ENCODE measurements at regions not wholly inside any gene's neighbourhood (a gene's known extent, or its start where the extent isn't known, plus 50 kb on each side); places are given as distances from the start of the nearest gene placed in this dataset.

DNA sequence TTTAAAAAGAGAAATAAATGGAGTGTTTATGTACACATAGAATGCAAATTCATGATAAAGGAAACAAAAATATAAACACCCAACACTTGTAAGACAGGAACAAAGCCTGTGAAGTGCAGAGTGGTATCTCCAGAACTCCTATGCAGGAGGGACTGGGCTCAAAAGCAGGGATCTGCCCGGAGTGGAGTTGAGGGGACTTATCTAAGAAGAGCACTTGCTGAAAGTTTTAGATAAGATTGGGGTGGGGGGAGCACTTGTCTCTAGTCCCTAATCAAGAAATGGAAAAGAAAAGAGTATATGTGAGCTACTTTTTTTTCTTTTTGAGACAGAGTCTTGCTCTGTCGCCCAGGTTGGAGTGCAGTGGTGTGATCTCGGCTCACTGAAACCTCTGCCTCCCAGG lies 840.4 kb downstream of the MAT2B start:
- H3K4me3 ChIP-seq (ENCODE audit: insufficient read depth, low read depth, low read length): no peak overlapping the region
- no peaks in the 10 kb centered on the region for H3K27me3 ChIP-seq (ENCODE audit: control insufficient read depth, insufficient read depth, low read length)
- no peak for DNase-seq
- no peaks in the 10 kb centered on the region for H3K36me3 ChIP-seq (replicated peaks; ENCODE audit: control insufficient read depth, insufficient read depth, low read length)

DNA sequence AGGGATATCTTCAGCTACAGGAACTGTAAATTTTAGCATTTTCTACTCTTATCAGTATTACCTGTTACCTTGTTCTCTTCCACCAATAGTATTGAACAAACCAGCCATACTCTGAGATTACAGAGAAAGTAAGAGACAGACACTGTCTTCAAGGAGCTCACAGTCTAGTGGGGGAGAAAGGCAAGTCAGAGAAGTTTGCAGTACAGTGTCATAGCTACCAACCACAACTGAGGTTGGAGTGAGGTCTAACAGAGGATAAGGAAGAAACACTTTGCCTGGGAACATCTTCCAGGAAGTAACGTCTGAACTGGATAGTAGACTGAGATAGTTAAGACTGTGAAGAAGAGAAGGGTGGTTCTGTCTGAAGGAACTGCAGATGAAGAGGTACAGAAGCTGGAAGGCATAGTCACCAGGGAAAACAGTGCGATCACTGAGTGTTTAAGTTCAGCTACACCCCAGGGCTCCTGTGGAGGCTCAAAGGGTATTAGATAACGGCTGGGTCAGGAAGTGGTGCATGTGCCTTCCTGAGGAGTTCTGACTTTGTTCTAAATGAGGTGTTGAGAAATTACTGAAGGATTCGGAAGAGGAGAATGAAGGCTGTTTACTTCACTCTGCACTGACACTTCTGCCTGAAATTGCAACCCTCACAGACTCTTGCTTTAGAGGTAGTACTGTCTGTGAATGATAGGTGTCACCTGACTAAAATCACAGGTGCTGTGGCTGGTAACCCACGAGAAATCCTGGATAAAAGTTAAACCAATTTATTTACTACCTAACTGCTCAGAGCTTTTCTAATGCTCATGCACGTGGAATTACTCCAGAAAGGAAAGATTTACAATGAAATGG lies 841.6 kb downstream of the MAT2B start:
- H3K4me3 ChIP-seq (ENCODE audit: insufficient read depth, low read depth, low read length): no peak overlapping the region
- no peak for DNase-seq
- H3K27me3 ChIP-seq (ENCODE audit: control insufficient read depth, insufficient read depth, low read length): no peaks in the 10 kb centered on the region
- H3K36me3 ChIP-seq (replicated peaks; ENCODE audit: control insufficient read depth, insufficient read depth, low read length): no peaks in the 10 kb centered on the region

DNA sequence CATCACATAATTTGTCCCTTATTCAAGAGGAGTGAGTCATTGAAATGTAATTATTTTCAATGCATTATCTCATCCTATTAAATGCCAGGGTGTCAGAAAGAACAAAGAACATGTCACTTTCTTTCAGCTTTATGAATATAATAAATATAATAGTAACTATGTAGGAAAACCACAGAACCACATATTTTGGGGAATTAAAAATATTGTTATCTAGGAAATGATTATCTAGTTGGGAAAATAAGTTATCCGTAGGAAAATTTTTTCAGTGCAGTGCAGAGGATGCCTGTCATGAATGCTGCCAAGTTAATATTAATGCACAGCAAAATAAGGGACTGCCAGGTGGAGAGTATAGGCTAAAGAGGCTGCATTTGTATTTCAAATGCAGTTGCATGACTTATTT lies 844.8 kb downstream of the MAT2B start:
- DNase-seq: no peak
- Histone ChIP-seq H3K4me3 (ENCODE audit: insufficient read depth, low read depth, low read length) (no peak overlapping the region), H3K36me3 (replicated peaks; ENCODE audit: control insufficient read depth, insufficient read depth, low read length) (no peaks in the 10 kb centered on the region), H3K27me3 (ENCODE audit: control insufficient read depth, insufficient read depth, low read length) (no peaks in the 10 kb centered on the region)

DNA sequence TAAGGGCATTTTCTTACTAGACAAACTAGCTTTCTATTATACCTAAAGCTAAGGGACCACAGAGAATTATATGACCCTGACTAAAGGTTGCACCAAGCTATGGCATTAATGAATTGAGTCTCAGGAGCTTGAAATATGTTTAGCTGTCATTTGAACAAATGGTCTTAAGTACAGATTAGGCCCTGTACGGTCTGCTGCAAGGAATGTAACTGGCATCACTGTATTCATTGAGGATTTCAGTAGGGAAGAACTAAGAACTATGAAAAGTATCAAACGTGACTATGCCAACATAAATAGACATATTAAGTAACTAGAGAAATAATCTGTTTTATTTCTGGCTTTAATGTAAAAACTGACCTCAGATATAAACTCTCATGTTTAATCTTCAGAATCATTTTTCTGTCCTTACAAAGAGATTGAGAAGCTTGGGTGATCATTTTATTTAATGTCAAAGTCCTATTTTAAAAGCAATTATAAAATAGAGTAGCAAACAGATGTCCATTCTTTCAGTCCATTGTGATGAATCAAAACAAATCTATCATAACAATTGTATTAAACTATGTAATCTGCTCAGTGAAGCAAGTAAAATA lies 845.9 kb downstream of the MAT2B start:
- Histone ChIP-seq H3K36me3 (replicated peaks; ENCODE audit: control insufficient read depth, insufficient read depth, low read length) (no peaks in the 10 kb centered on the region), H3K27me3 (ENCODE audit: control insufficient read depth, insufficient read depth, low read length) (no peaks in the 10 kb centered on the region), H3K4me3 (ENCODE audit: insufficient read depth, low read depth, low read length) (no peak overlapping the region)
- no peak for DNase-seq

DNA sequence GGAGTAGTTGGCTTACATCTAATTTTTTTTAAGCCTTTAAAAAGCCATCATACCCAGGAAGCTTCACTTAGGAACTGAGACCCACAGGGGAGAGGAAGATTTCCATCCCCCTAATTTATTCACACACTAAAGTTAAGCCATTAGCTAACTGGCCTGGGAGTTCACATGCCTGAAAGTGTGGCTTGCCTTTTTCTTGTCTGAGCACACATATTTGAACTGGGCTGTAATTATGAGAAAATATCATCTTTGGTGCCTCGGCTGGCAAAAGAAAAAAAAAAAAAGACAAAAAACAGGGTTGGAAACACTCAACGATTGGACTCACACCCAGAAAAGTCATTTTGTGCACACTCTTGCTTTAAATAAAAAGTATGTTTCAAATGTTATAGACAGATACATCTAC lies 847.3 kb downstream of the MAT2B start:
- Histone ChIP-seq H3K27me3 (ENCODE audit: control insufficient read depth, insufficient read depth, low read length) (no peaks in the 10 kb centered on the region), H3K4me3 (ENCODE audit: insufficient read depth, low read depth, low read length) (no peak overlapping the region)
- DNase-seq: no peak

DNA sequence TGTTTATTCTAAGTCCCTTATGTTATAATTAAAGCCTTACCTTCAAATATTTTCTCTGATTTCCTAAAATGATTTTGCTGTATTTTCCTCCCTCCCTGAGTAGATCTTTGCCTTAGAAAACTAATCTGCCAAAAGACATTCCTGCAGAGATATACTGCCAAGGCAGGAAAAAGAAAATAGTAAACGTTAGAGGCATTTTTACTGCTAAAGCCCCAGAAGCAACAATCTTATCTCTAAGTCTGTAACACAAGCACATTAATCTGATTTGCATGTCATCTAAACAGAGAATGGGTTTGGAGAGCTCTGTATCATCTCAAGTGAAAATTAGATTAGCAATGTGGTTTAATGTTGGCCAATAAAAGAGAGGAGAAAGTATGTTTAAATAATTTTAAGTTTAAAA lies 847.7 kb downstream of the MAT2B start:
- H3K27me3 ChIP-seq (ENCODE audit: control insufficient read depth, insufficient read depth, low read length): no peaks in the 10 kb centered on the region
- H3K4me3 ChIP-seq (ENCODE audit: insufficient read depth, low read depth, low read length): no peak overlapping the region
- no peaks in the 10 kb centered on the region for H3K36me3 ChIP-seq (replicated peaks; ENCODE audit: control insufficient read depth, insufficient read depth, low read length)
- DNase-seq: no peak

More for the DNA sequence above, 847.3 kb downstream of the MAT2B start:
- H3K36me3 ChIP-seq (replicated peaks; ENCODE audit: control insufficient read depth, insufficient read depth, low read length): no peaks in the 10 kb centered on the region

DNA sequence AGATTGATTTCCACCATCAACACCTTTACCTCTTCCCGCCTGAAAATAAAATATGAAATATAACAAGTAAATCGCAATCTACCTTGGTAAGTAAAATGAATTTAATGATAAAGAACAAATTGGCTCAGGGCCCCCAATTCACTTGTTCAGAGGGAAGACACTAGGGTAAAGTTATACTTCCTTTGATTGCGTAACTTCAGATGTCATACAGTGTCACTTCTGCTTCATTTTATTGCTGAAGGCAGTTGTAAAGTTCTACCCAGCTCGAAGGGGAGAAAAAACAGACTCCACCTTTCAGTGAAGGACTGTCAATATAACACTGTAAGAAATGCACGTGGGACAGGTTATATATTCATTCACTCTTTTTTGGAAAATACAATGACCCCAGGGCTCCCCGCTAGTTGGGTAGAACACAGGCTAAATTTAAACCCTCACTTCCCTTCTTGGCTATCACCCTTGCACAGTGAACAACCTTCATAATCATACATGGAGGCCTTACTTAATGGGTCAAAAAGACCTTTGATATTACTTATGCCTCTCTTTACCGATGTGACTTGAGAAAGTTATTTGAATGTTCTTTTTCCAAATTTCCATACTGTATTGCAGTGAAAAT lies 848.8 kb downstream of the MAT2B start:
- H3K27me3 ChIP-seq (ENCODE audit: control insufficient read depth, insufficient read depth, low read length): no peaks in the 10 kb centered on the region
- no peaks in the 10 kb centered on the region for H3K36me3 ChIP-seq (replicated peaks; ENCODE audit: control insufficient read depth, insufficient read depth, low read length)
- DNase-seq: no peak
- H3K4me3 ChIP-seq (ENCODE audit: insufficient read depth, low read depth, low read length): no peak overlapping the region

DNA sequence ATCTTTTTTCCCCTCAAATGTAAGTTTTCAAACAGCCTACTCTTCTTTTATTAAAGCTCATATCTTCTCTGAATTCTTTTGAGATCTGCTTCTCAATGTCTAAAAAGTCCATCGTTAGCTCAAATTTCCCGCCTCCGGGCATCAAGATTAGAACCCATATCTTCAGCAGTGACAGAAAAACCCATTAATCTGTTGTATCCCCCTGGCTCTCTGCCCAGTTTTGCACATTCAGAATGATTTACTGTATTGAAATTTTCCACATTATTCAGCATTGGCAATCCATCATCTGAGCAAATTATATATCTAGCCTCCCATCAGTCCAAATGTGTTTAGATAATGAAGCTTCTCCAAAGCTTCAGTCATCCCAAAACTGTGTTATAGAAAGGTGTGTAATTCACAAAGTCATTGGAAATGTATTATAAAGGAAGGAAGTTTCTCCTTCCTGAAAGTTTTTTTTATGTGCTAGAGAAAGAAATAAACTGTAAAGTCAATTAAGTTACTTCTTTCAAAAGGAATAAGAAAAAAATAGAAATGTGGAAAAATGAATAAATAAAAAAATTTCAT lies 849.9 kb downstream of the MAT2B start:
- Histone ChIP-seq H3K36me3 (replicated peaks; ENCODE audit: control insufficient read depth, insufficient read depth, low read length) (no peaks in the 10 kb centered on the region), H3K4me3 (ENCODE audit: insufficient read depth, low read depth, low read length) (no peak overlapping the region), H3K27me3 (ENCODE audit: control insufficient read depth, insufficient read depth, low read length) (no peaks in the 10 kb centered on the region)
- no peak for DNase-seq

DNA sequence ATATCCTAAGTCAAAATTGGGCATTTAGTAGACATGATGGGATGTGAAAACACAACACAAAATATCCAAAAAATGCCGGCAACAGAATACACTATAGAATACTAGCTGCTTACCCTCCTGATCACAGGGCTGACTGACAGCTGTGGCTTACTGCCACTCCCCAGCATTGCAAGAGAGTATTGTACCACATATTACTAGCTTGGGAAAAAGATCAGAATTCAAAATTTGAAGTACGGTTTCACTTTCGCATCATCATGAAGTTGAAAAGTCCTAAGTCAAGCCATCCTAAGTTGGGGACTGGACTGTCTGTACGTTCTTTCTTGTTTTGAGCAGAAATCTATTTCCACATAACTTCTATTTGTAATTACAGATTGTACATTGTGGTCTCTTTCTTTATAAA lies 851.4 kb downstream of the MAT2B start:
- DNase-seq: no peak
- no peaks in the 10 kb centered on the region for H3K27me3 ChIP-seq (ENCODE audit: control insufficient read depth, insufficient read depth, low read length)
- H3K36me3 ChIP-seq (replicated peaks; ENCODE audit: control insufficient read depth, insufficient read depth, low read length): no peaks in the 10 kb centered on the region
- no peak overlapping the region for H3K4me3 ChIP-seq (ENCODE audit: insufficient read depth, low read depth, low read length)

DNA sequence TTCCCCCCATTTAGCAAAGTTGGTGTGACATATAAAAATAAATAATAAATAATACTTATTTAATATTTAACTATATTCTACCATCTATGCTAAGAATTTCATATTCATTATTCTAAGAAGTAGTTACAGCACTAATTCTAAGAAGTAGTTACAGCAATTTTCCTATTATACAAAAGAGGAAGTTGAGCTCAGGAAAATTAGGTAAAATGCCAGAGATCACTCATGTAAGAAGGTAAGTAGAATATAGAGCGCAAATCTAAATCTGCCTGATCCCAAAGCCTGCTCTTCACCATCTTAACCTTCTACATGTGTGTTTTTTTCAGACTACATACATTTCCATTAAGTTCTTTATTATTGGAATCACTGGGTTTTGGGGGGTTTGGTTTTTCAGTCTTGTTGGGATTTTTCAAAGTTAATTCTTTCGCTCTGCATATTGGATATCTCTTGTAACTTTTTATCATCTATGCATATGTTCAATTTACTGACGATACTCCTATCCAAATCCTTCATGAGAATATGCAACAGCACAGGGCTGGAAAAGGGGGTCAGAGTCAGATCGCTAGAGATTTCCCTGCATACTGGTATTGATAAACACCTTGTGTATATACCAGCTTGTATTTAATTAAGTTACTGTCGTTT lies 852.1 kb downstream of the MAT2B start:
- DNase-seq: no peak
- no peaks in the 10 kb centered on the region for H3K36me3 ChIP-seq (replicated peaks; ENCODE audit: control insufficient read depth, insufficient read depth, low read length)
- no peak overlapping the region for H3K4me3 ChIP-seq (ENCODE audit: insufficient read depth, low read depth, low read length)
- no peaks in the 10 kb centered on the region for H3K27me3 ChIP-seq (ENCODE audit: control insufficient read depth, insufficient read depth, low read length)

DNA sequence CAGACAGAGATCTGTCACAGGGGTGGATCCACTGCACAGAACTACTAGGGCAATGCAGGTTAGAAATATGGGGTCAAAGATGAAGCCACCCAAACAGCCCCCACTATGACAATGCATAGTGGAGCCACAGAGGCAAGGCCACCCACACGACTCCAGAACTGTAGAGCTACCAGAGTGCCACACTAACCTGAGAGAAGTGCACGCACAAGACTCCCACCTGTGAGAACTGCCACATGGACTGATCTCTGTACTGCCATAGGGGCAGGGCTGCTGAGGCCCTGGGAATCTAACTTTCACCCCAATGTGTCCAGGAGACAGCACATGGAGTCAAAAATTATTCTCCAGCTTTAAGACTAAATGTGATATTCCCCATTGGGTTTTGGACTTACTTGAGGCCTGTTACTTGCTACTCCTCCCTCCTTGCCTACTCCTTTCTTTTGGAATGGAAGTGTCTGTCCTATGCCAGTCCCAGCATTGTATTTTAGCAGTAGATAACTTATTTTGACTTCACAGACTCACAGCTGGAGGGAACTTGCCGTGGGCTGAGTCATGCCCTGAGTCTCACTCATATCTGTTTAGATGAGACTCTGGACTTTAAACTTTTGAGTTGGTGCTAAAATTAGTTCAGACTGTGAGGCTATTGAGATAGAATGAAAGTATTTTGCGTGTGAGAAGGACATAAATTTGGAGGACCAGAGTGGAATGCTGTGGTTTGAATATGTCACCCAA lies 853.3 kb downstream of the MAT2B start:
- no peak overlapping the region for H3K4me3 ChIP-seq (ENCODE audit: insufficient read depth, low read depth, low read length)
- DNase-seq: no peak
- H3K27me3 ChIP-seq (ENCODE audit: control insufficient read depth, insufficient read depth, low read length): no peaks in the 10 kb centered on the region
- H3K36me3 ChIP-seq (replicated peaks; ENCODE audit: control insufficient read depth, insufficient read depth, low read length): no peaks in the 10 kb centered on the region

DNA sequence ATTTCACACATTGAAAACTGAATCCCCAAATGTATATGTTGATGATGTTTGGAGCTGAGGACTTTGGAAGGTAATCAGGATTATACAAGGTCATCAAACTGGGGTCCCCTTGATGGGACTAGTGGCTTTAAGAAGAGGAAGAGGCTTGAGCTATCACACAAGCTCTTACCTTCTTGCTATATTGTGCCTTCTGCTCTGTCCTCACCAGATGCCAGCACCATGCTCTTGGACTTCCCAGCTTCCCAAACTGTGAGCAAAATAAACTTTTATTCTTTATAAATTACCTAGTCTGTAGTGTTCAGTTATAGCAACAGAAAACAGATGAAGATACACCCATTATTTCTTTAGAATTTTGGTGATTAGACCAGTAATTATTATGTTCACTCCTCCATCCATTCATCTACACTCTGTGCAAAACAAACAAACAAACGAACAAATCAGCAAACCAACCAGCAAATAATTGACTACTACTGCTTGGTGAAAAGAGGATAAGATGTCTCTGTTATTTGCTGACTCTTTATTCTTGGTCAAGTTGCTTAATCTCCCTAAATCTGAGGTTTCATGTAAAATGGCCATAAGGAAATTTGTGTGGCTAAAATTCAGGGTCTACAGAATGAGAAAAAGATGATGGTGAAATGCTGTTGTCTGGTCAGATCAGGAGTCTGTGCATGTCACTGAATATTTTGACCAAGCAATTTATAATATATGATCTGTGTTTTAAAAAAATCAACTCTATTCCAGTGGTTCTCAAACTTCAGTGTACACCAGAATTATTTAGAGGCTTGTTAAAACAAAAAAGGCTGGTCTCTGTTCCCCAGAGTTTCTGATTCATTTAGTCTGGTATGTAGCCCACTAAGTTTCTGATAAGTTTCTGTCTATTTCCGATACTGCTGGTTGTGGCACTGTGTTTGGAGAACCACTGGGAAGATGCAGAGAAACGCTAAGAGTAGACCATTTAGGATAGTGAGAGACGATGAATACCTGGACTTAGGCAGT lies 854.1 kb downstream of the MAT2B start:
- H3K4me3 ChIP-seq (ENCODE audit: insufficient read depth, low read depth, low read length): no peak overlapping the region
- no peaks in the 10 kb centered on the region for H3K36me3 ChIP-seq (replicated peaks; ENCODE audit: control insufficient read depth, insufficient read depth, low read length)
- no peak for DNase-seq
- H3K27me3 ChIP-seq (ENCODE audit: control insufficient read depth, insufficient read depth, low read length): no peaks in the 10 kb centered on the region

DNA sequence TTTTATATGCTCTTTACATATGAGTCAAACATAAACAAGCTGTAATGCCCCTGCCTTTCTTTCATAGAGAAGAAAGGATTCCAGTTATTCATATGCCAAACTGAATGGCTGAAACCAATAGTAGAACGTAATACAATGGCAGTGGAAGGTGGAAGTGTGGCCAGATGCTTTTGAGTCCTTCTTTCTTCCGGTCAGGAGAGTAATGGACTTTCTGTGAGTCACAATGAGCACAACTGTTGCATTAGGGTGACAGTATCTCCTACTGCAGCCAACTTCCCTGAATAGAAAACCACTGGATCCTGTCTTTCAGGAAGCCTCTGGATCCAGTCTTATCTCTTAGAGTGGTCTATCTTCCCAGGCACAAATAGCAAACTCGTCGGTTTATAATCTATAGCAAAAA lies 855.2 kb downstream of the MAT2B start:
- Histone ChIP-seq H3K27me3 (ENCODE audit: control insufficient read depth, insufficient read depth, low read length) (no peaks in the 10 kb centered on the region), H3K4me3 (ENCODE audit: insufficient read depth, low read depth, low read length) (no peak overlapping the region), H3K36me3 (replicated peaks; ENCODE audit: control insufficient read depth, insufficient read depth, low read length) (no peaks in the 10 kb centered on the region)
- DNase-seq: no peak
